GM12878 (cell line): ENCODE measurements at regions not wholly inside any gene's neighbourhood (a gene's known extent, or its start where the extent isn't known, plus 50 kb on each side); places are given as distances from the start of the nearest gene placed in this dataset.

Experiments used
- ATAC-seq: fragments of 200-7000 bp; cut with Tn5 transposase; 3 replicates; pipeline ENCODE4 v1.9.1; 2020; ENCODE audit warnings: mild to moderate bottlenecking, moderate library complexity
- BruUV-seq: library from RNA; stranded (reverse); fragments of 400-500 nt; replicated peaks from 2 replicates; lab custom pipeline; 2021; lab: Mats Ljungman, UMichigan
- CTCF ChIA-PET: fragments of 300-600 bp; sonication (Branson Sonifier 250); formaldehyde crosslinking; extraction: SDS; loops from one replicate; lab custom pipeline; 2021; ENCODE audit warnings: inconsistent platforms; lab: Yijun Ruan, JAX
- POLR2A ChIA-PET: fragments of 350-600 bp; formaldehyde crosslinking; extraction: SDS; loops from one replicate; lab custom pipeline; 2021; ENCODE audit warnings: inconsistent platforms; lab: Charles Lee
- RAD21 ChIA-PET: fragments of 300-600 bp; sonication (Branson Sonifier 250); formaldehyde crosslinking; loops from one replicate; lab custom pipeline; 2023; ENCODE audit warnings: antibody characterized with exemption; ENCODE audit not compliant: unreplicated experiment; lab: Charles Lee
- SMC1A ChIA-PET: fragments of 300-600 bp; sonication (Branson Sonifier 250); formaldehyde crosslinking; loops from one replicate; lab custom pipeline; 2023; ENCODE audit not compliant: unreplicated experiment, uncharacterized antibody; lab: Charles Lee
- DNase-seq: peaks from one replicate; pipeline ENCODE4 v3.0.0-alpha.2; 2011; ENCODE audit warnings: low read depth, low spot score
- FAIRE-seq: peaks from 3 replicates; lab custom pipeline; 2011; peaks lifted over from hg19 to GRCh38; lab: Jason Lieb, UNC
- H2AFZ ChIP-seq: 2 replicates; pipeline ENCODE4 v1.6.0; 2011; ENCODE audit warnings: low read depth, low read length, control low read depth; ENCODE audit not compliant: control insufficient read depth
- H3K27ac ChIP-seq: 2 replicates; pipeline ENCODE4 v1.5.1; 2011; ENCODE audit warnings: control low read depth; ENCODE audit not compliant: control insufficient read depth, insufficient read depth
- H3K27me3 ChIP-seq, 2 experiments: replicated peaks in 1 of 2; 2 replicates each; pipeline versions ENCODE4 v1.6.0 to v1.6.1; 2011; ENCODE audit warnings: low read length in 1 of 2; ENCODE audit not compliant: control insufficient read depth in 2 of 2, insufficient read depth in 2 of 2
- H3K36me3 ChIP-seq, 2 experiments: 2 replicates each; pipeline ENCODE4 v1.5.1; 2011; ENCODE audit warnings: low read length in 1 of 2; ENCODE audit not compliant: control insufficient read depth in 2 of 2, insufficient read depth in 2 of 2
- H3K4me1 ChIP-seq: 2 replicates; pipeline ENCODE4 v1.6.1; 2011; ENCODE audit warnings: mild to moderate bottlenecking, low read length, moderate library complexity, mixed read lengths; ENCODE audit not compliant: control insufficient read depth, insufficient read depth
- H3K4me2 ChIP-seq: 2 replicates; pipeline ENCODE4 v1.6.0; 2011; ENCODE audit warnings: control low read depth; ENCODE audit not compliant: control insufficient read depth, insufficient read depth
- H3K4me3 ChIP-seq: fragments of 200-600 bp; sonication (generic); 2 replicates; pipeline ENCODE4 v1.5.1; 2016
- H3K79me2 ChIP-seq: 2 replicates; pipeline ENCODE4 v1.6.0; 2011; ENCODE audit warnings: low read length; ENCODE audit not compliant: control insufficient read depth, insufficient read depth
- H3K9ac ChIP-seq: 2 replicates; pipeline ENCODE4 v1.8.0; 2011; ENCODE audit warnings: low read length, control low read depth, mixed read lengths; ENCODE audit not compliant: control insufficient read depth, insufficient read depth
- H3K9me3 ChIP-seq: replicated peaks from 3 replicates; pipeline ENCODE4 v1.5.1; 2011; ENCODE audit warnings: mild to moderate bottlenecking, low read length; ENCODE audit not compliant: control insufficient read depth, insufficient read depth
- H4K20me1 ChIP-seq: 2 replicates; pipeline ENCODE4 v1.6.0; 2011; ENCODE audit not compliant: control insufficient read depth, insufficient read depth
- BCL3 ChIP-seq: IDR thresholded peaks from 2 replicates; pipeline ENCODE4 v1.6.1; 2011; ENCODE audit warnings: borderline replicate concordance, low read depth, mild to moderate bottlenecking, moderate library complexity, low read length; ENCODE audit not compliant: insufficient read depth, poor library complexity, severe bottlenecking
- NKRF ChIP-seq: fragments of 450-650 bp; conservative IDR thresholded peaks from 2 replicates; pipeline ENCODE4 v1.6.1; 2017; ENCODE audit warnings: mild to moderate bottlenecking, moderate library complexity
- PKNOX1 ChIP-seq: fragments of 450-650 bp; IDR thresholded peaks from 2 replicates; pipeline ENCODE4 v1.6.1; 2016; ENCODE audit warnings: mild to moderate bottlenecking
- POU2F2 ChIP-seq: IDR thresholded peaks from 3 replicates; pipeline ENCODE4 v1.6.1; 2011; ENCODE audit warnings: low read depth, mild to moderate bottlenecking, low read length, borderline replicate concordance
- SP1 ChIP-seq: IDR thresholded peaks from one replicate; pipeline ENCODE4 v1.6.1; 2011; ENCODE audit warnings: low read depth, low read length
- WGBS: methylation state at CpG from one replicate; pipeline ENCODE4 v1.1.6; 2016; ENCODE audit warnings: low lambda C conversion rate; ENCODE audit not compliant: insufficient replicate concordance, insufficient coverage; ENCODE audit errors: missing lambda C conversion rate; 5-methylcytosine and 5-hydroxymethylcytosine counted together
- in situ Hi-C: fragments of 300-500 bp; cut with MboI; formaldehyde crosslinking; loops from 9 replicates; pipeline ENCODE4 v1.14.3; 2018; ENCODE audit warnings: mixed read lengths
- intact Hi-C: fragments of 100-400 bp; cut with micrococcal nuclease; formaldehyde crosslinking; loops from one replicate; pipeline ENCODE4 v1.14.2; 2022; ENCODE audit not compliant: unreplicated experiment

GRCh38 chr2:190119257-190119656 is 56.7 kb upstream of the MSTN start:
- no peaks in the 10 kb centered on the region for H3K9me3 ChIP-seq
- TF ChIP-seq BCL3 (no peak), PKNOX1 (peak; percentile 68), NKRF (no peak), SP1 (no peak), POU2F2 (peak; percentile 28; the same call in 1 of the 3 replicates)
- H3K36me3 ChIP-seq: no peaks in the 10 kb centered on the region
- ChIA-PET RAD21 (no interaction called here), POLR2A (no interaction called here), CTCF (interaction anchor here (1.7 kb wide), 1 partner anchor 60 kb away, joined by 5 read pairs; no protein-coding TSS in a partner anchor), SMC1A (interaction anchor here (1.0 kb wide), 1 partner anchor 137 kb away, joined by 3 read pairs; no protein-coding TSS in a partner anchor)
- BruUV-seq: no TSS peak
- no peak overlapping the region; the same call in 1 of the 2 replicates for H2AFZ ChIP-seq
- no peaks in the 10 kb centered on the region for H4K20me1 ChIP-seq
- no peaks in the 10 kb centered on the region for H3K27me3 ChIP-seq
- 76% methylated on average over 14 of the region's 14 CpGs for whole genome bisulfite sequencing
- intact Hi-C loops: no loop called here
- DNase-seq: no peak
- peak; percentile 68 for ATAC-seq
- no peaks in the 10 kb centered on the region for H3K4me1 ChIP-seq
- no peak overlapping the region for H3K4me3 ChIP-seq
- H3K9ac ChIP-seq: no peak overlapping the region
- H3K79me2 ChIP-seq: no peaks in the 10 kb centered on the region
- no peak overlapping the region for H3K4me2 ChIP-seq
- FAIRE-seq: no peak
- H3K27ac ChIP-seq: no peak overlapping the region
- in situ Hi-C loops: no loop called here
